C1 segment of cervical spinal cord (tissue), 14 donors: ENCODE measurements at regions not wholly inside any gene's neighbourhood (a gene's known extent, or its start where the extent isn't known, plus 50 kb on each side); places are given as distances from the start of the nearest gene placed in this dataset.

Source experiments
- DNase-seq, 14 donors: peaks; one replicate each; lab custom pipeline; 2025; lab: John Stamatoyannopoulos, UW

GRCh38 chr14:48876806-48877340 is 709.3 kb downstream of the RPS29 start:
- DNase-seq, result no peak

GRCh38 chr14:48874711-48875110 is 711.5 kb downstream of the RPS29 start:
- no peak for DNase-seq

GRCh38 chr14:48857366-48857765 is 728.8 kb downstream of the RPS29 start:
- no peak for DNase-seq

- DNase-seq, result no peak
These were observed 733.0 kb downstream of the RPS29 start for GRCh38 chr14:48853159-48853558.

GRCh38 chr14:48849741-48850322 is 736.3 kb downstream of the RPS29 start:
- no peak for DNase-seq

GRCh38 chr14:48842785-48843184 is 743.4 kb downstream of the RPS29 start:
- no peak for DNase-seq

GRCh38 chr14:48826058-48826457 is 760.1 kb downstream of the RPS29 start:
- no peak for DNase-seq

- DNase-seq, result no peak
These were observed 771.6 kb downstream of the RPS29 start for GRCh38 chr14:48814562-48814961.

- DNase-seq, result no peak
These were observed 780.9 kb downstream of the RPS29 start for GRCh38 chr14:48805315-48805714.

GRCh38 chr14:48792376-48793024 is 793.7 kb downstream of the RPS29 start:
- DNase-seq, result no peak

- DNase-seq, result no peak
These were observed 797.4 kb downstream of the RPS29 start for GRCh38 chr14:48788771-48789170.

GRCh38 chr14:48786498-48786897 is 799.7 kb downstream of the RPS29 start:
- no peak for DNase-seq

- DNase-seq, result no peak
These were observed 814.5 kb downstream of the RPS29 start for GRCh38 chr14:48771717-48772116.

- no peak for DNase-seq
These were observed 834.9 kb downstream of the RPS29 start for GRCh38 chr14:48751293-48751692.

- DNase-seq, result no peak
These were observed 838.0 kb downstream of the RPS29 start for GRCh38 chr14:48748151-48748675.

- no peak for DNase-seq
These were observed 838.6 kb downstream of the RPS29 start for GRCh38 chr14:48747561-48748089.

GRCh38 chr14:48744202-48744601 is 842.0 kb downstream of the RPS29 start:
- no peak for DNase-seq

GRCh38 chr14:48738186-48738925 is 847.8 kb downstream of the RPS29 start:
- no peak for DNase-seq

- DNase-seq, result no peak
These were observed 850.6 kb downstream of the RPS29 start for GRCh38 chr14:48735607-48736006.

- no peak for DNase-seq
These were observed 854.9 kb downstream of the RPS29 start for GRCh38 chr14:48731260-48731659.

- DNase-seq, result no peak
These were observed 860.0 kb downstream of the RPS29 start for GRCh38 chr14:48726080-48726642.
